SK-N-SH (cell line): ENCODE measurements at regions not wholly inside any gene's neighbourhood (a gene's known extent, or its start where the extent isn't known, plus 50 kb on each side); places are given as distances from the start of the nearest gene placed in this dataset.

Experiments used
- CTCF ChIP-seq: fragments of 200-600 bp; sonication (generic); IDR thresholded peaks from 2 replicates; pipeline ENCODE4 v1.6.1; 2017; ENCODE audit warnings: antibody characterized with exemption, mild to moderate bottlenecking, moderate library complexity
- ELF1 ChIP-seq: IDR thresholded peaks from 2 replicates; pipeline ENCODE4 v1.4.0; 2012
- EP300 ChIP-seq, 2 experiments: IDR thresholded peaks; 2 replicates each; pipeline versions ENCODE4 v1.4.0 to v1.6.1; 2012; ENCODE audit warnings: borderline replicate concordance in 1 of 2, low read depth in 1 of 2, low read length in 1 of 2
- FOSL2 ChIP-seq: IDR thresholded peaks from 2 replicates; pipeline ENCODE4 v1.4.0; 2012; ENCODE audit warnings: low read depth, mild to moderate bottlenecking, moderate library complexity, borderline replicate concordance
- FOXJ3 ChIP-seq: sonication (generic); formaldehyde crosslinking; IDR thresholded peaks from 2 replicates; pipeline ENCODE4 v1.5.1; 2020; ENCODE audit warnings: mild to moderate bottlenecking, missing genetic modification reagents
- IRF3 ChIP-seq: fragments of 150-350 bp; IDR thresholded peaks from 2 replicates; pipeline ENCODE4 v1.6.1; 2016; ENCODE audit warnings: mild to moderate bottlenecking, low read depth, low read length
- MAX ChIP-seq: IDR thresholded peaks from 2 replicates; pipeline ENCODE4 v1.4.0; 2012; ENCODE audit warnings: low read depth
- PBX3 ChIP-seq: IDR thresholded peaks from 2 replicates; pipeline ENCODE4; 2012
- RCOR1 ChIP-seq: fragments of 150-350 bp; IDR thresholded peaks from 2 replicates; pipeline ENCODE4 v1.6.1; 2017; ENCODE audit warnings: antibody characterized with exemption, low read length
- SIN3A ChIP-seq: IDR thresholded peaks from 2 replicates; pipeline ENCODE4 v1.6.1; 2012; ENCODE audit warnings: low read depth, mild to moderate bottlenecking, low read length, moderate library complexity, borderline replicate concordance
- SMC3 ChIP-seq: IDR thresholded peaks from 2 replicates; pipeline ENCODE4 v1.6.1; 2012; ENCODE audit warnings: low read depth, low read length, improper control_type of control experiment
- TAF1 ChIP-seq: IDR thresholded peaks from 2 replicates; pipeline ENCODE4 v1.6.1; 2012; ENCODE audit warnings: low read depth, mild to moderate bottlenecking, low read length, moderate library complexity, borderline replicate concordance
- TCF12 ChIP-seq: IDR thresholded peaks from 2 replicates; pipeline ENCODE4 v1.4.0; 2012
- YY1 ChIP-seq: IDR thresholded peaks from 2 replicates; pipeline ENCODE4 v1.4.0; 2012; ENCODE audit warnings: low read depth, mild to moderate bottlenecking

GRCh38 chr4:75179510-75179909, 246.6 kb downstream of the PARM1 start:
- no peak for TF ChIP-seq YY1
- no peak for TF ChIP-seq TAF1
- no peak for TF ChIP-seq CTCF
- TF ChIP-seq SIN3A: no peak
- TF ChIP-seq MAX: no peak
- TF ChIP-seq IRF3: no peak
- TF ChIP-seq ELF1: no peak
- no peak for TF ChIP-seq RCOR1
- TF ChIP-seq SMC3: no peak
- TF ChIP-seq FOSL2: no peak
- no peak for TF ChIP-seq FOXJ3 (CRISPR knock-in tag)
- TF ChIP-seq TCF12: no peak
- TF ChIP-seq PBX3: no peak
- TF ChIP-seq EP300 (IDR thresholded peaks at IDR 0.05; ENCODE audit: borderline replicate concordance in 1 of 2, low read depth in 1 of 2, low read length in 1 of 2): no peak
